ENCODE measurements at regions not wholly inside any gene's neighbourhood (a gene's known extent, or its start where the extent isn't known, plus 50 kb on each side); places are given as distances from the start of the nearest gene placed in this dataset.

- DNase-seq (ENCODE audit: low read depth in 4 of 4, low spot score in 2 of 4), result no peak
These were observed 142.5 kb upstream of the PJA1 start for GRCh38 chrX:69307756-69308155.

DNA sequence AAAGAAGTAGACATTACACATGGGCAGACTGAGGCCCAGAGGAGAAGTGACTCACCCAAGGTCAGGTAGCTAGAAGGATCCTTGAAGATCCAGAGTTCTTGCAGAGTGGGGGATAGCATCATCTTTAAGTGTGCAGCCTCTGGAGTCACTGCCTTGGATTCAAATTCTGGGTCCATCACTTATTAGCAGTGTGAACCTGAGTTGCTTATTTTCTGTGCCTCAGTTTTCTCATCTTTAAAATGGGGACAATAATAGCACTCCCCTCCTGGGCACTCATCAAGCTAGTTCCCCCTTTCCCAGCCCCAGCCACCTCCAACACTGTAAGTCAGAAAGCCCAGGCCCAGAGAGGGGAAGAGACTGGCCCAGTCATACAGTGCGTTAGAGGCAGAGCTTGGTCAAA is 141.8 kb upstream of the PJA1 start:
- no peak for DNase-seq (ENCODE audit: low read depth in 4 of 4, low spot score in 2 of 4)

GRCh38 chrX:69306063-69306404 is 140.8 kb upstream of the PJA1 start:
- DNase-seq (ENCODE audit: low read depth in 4 of 4, low spot score in 2 of 4), result no peak

- no peak for DNase-seq (ENCODE audit: low read depth in 4 of 4, low spot score in 2 of 4)
These were observed 140.2 kb upstream of the PJA1 start for GRCh38 chrX:69305333-69306062.

GRCh38 chrX:69303231-69303630 is 138.0 kb upstream of the PJA1 start:
- DNase-seq (ENCODE audit: low read depth in 4 of 4, low spot score in 2 of 4), result no peak

DNA sequence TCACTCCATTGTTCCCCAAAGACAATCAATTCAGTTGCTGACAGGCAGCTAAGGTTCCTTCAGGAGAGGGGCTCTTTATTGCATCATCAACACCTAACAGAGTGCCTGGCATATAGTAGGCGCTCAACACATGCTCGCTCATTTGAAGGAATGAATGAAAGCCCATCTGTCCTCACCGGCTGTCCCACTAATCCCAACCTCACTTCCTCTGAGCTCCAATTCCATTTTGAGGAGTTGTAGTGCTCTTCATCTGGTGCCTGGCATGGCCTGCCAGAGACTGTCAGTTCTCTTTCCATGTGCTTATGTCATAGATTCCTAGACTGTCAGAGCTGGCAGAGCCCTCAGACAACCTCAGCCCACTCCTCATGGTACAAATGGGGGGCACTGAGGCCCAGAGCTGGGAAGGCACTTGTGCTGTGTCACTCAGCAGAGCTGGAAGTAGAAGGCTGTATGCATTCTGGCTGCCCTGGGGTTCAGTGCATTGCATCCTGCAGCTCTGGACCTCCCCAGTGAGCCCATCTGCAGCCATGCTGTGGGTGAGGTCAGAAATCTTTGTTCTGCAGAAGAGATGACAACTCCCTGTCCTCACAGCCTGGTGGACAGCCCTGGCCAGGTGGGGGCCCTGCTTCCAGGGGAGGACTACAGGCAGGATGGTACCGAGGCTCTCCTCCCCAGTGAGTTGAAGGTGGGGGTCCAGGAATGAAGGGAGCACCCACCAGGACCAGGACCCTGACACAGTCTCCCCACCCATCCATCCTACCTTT is 134.9 kb upstream of the PJA1 start:
- DNase-seq (ENCODE audit: low read depth in 4 of 4, low spot score in 2 of 4), result no peak

DNA sequence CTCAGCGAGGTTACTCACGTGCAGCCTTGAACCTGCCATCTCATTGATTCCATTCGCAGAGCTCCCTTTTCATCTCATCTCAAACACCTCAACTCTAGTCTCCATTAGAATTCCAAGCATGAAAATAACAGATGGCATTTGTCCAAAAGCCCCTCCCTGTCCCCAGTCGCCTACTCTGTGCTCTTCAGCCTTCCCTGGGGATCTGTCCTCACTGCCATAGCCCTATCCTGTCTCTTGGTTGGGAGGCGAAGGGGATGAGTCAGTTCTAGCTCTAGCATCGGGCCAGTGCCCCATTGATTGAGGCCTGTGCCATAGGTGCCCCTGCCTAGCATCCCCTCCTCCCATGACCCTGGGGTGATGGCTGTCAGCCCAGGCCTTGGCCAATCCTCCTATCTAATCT is 134.0 kb upstream of the PJA1 start:
- DNase-seq (ENCODE audit: low read depth in 4 of 4, low spot score in 2 of 4), result no peak

DNA sequence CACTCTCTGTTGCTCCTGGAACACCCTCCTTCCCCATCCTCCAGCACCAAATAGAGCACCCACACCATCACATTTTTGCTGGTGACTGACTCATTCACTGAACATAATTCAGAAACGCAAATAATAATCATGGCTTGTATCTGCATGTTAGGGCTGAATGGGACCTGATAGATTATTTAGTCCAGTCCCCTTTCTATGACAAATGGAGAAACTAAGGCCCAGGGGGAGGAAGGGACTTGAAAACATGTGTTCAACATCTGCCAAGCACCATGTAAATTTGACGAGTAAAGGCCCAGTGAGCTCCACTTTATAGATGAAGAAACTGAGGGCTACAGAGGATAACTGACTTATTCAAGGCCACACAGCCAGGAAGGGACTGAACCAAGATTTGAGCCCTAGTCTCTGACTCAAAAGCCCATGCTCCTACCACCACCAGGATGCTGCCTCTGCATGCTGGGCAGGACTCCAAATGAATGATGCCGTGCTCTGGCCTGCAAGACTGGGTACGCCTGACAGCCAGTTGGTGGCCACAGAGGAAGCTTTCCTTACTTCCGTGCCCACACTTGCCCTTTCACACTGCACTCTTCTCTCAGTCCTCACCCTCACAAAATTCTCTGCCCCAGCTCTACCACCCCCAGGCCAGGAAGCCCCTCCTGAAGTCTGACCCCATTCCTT is 133.3 kb upstream of the PJA1 start:
- DNase-seq (ENCODE audit: low read depth in 4 of 4, low spot score in 2 of 4), result no peak

DNA sequence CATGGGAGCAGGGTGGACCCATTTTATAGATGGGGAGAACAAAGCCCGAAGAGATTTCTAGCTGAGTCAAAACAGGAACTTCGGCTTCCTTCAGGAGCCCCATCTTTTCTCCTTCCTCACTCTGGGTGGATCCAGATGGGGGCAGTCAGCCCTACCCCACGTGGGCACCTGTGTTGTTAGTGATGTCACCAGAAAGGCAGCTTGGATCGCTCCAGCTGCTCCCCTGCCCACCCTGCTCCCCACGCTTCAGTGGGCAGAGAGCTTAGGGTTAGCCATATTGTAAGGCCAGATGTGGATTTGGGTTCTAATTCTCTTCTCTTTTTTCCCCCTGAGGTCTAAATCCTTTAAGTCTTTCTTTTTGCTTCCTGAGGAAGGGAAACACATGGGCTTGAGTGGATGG is 132.3 kb upstream of the PJA1 start:
- DNase-seq (ENCODE audit: low read depth in 4 of 4, low spot score in 2 of 4), result no peak

GRCh38 chrX:69293776-69294601 is 128.7 kb upstream of the PJA1 start:
- no peak for DNase-seq (ENCODE audit: low read depth in 4 of 4, low spot score in 2 of 4)

GRCh38 chrX:69291116-69291515 is 125.9 kb upstream of the PJA1 start:
- no peak for DNase-seq (ENCODE audit: low read depth in 4 of 4, low spot score in 2 of 4)

- DNase-seq (ENCODE audit: low read depth in 4 of 4, low spot score in 2 of 4), result no peak
These were observed 125.0 kb upstream of the PJA1 start for GRCh38 chrX:69290292-69290691.

GRCh38 chrX:69289793-69290123 is 124.5 kb upstream of the PJA1 start:
- DNase-seq (ENCODE audit: low read depth in 4 of 4, low spot score in 2 of 4), result no peak

DNA sequence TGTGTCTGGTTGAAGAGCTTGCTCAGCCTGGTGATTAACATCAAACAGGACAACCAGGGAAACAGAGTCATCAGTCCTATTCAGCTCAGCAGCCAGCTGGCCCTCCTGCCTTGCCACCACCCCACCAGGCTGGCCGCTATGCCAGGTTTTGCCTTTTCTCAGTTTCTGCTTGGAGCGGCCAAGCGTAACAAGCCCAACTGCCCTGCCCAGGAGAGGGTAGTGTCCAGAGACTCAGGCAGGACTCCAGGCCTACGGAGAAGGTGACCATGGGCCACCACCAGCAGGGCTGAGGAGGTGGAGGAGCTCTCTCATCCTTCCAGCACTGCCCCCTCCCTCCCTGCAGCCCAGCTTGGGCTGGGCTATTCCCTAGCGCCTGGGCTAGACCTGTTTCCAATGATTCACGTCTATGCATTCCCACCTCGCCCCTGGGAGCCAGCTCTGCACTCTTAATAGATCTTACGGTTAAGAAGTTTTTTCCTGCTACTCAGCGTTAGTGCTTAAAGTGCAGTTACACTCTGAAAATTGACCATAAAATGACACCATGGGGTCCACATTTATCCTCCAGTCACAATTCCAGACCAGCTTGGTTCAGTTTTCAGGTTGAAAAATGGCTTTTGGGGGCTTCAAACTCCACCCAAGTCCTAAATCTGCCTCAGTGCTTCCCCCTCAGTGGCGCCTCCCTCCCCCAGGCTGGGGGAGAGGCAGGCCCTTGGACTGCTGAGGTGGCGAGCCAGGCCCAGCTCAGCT is 124.0 kb upstream of the PJA1 start:
- DNase-seq (ENCODE audit: low read depth in 4 of 4, low spot score in 2 of 4), result no peak

GRCh38 chrX:69287095-69287494 is 121.8 kb upstream of the PJA1 start:
- no peak for DNase-seq (ENCODE audit: low read depth in 4 of 4, low spot score in 2 of 4)

DNA sequence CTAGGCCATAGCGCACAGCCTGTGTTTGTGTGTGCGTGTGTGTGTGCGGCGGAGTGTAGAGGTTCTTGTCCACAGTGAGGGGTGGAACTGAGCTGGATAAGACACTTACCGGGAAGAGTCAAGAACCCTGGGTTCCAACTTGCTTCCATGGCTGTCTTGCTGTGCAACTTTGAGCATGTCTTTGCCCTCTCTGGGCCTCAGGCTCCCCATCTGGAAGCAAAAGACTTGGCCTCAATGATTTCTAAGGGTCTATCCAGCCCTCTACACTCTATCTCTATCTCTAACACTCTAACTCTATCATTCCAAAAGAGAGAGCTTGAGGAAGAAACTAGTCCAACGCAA is 121.3 kb upstream of the PJA1 start:
- no peak for DNase-seq (ENCODE audit: low read depth in 4 of 4, low spot score in 2 of 4)

- no peak for DNase-seq (ENCODE audit: low read depth in 4 of 4, low spot score in 2 of 4)
These were observed 120.8 kb upstream of the PJA1 start for GRCh38 chrX:69285881-69286564.

- DNase-seq (ENCODE audit: low read depth in 4 of 4, low spot score in 2 of 4), result no peak
These were observed 120.2 kb upstream of the PJA1 start for GRCh38 chrX:69285401-69285877.

GRCh38 chrX:69284491-69284890 is 119.2 kb upstream of the PJA1 start:
- DNase-seq (ENCODE audit: low read depth in 4 of 4, low spot score in 2 of 4), result no peak

Data from left renal cortex interstitium (tissue), 4 donors.